ENCODE measurements at regions not wholly inside any gene's neighbourhood (a gene's known extent, or its start where the extent isn't known, plus 50 kb on each side); places are given as distances from the start of the nearest gene placed in this dataset.

DNA sequence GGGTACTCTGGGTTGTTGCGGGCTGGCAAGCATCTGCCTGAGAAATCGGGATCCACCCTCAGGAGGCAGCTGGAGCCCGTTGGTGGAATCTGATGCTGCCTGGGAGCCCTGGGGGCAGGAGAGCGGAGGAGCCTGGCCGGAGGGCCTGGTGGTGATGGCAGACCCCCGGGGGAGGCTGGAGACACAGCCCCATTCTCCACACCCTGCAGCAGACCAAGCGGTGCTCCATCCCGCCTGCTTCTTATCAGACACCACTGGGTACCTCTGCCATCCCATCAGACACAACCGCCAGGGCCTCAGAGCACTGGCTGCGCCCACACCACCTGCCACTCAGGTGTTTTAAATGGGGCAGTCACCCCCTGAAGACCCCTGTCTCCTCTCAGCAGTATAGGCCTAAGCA lies 103.9 kb downstream of the RBFOX3 start:
- TF ChIP-seq CTCF (IDR thresholded peaks at IDR 0.05; ENCODE audit: extremely low read depth in 1 of 2, insufficient read depth in 1 of 2, low read depth in 1 of 2, low read length in 2 of 2), result no peak
- no peak for TF ChIP-seq POLR2A (IDR thresholded peaks at IDR 0.05; ENCODE audit: low read depth, low read length)
- TF ChIP-seq, protein P1, sequence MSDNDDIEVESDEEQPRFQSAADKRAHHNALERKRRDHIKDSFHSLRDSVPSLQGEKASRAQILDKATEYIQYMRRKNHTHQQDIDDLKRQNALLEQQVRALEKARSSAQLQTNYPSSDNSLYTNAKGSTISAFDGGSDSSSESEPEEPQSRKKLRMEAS (IDR thresholded peaks at IDR 0.05; ENCODE audit: insufficient read depth, insufficient read length), result no peak
- TF ChIP-seq POLR2AphosphoS5 (IDR thresholded peaks at IDR 0.05; ENCODE audit: insufficient read depth, low read depth, low read length), result no peak
